Activated CD8-positive, alpha-beta T cell treated with anti-CD3 and anti-CD28 coated beads for 36 hours (primary cell): ENCODE measurements at regions not wholly inside any gene's neighbourhood (a gene's known extent, or its start where the extent isn't known, plus 50 kb on each side); places are given as distances from the start of the nearest gene placed in this dataset.

Source experiments
- ATAC-seq: fragments of 200-7000 bp; cut with Tn5 transposase; one replicate; pipeline ENCODE4 v1.10.0; 2021; ENCODE audit warnings: mild to moderate bottlenecking, moderate library complexity
- CTCF ChIA-PET: fragments of 350-600 bp; sonication (Branson Sonifier 250); formaldehyde crosslinking; loops from one replicate; lab custom pipeline; 2021; ENCODE audit warnings: antibody characterized with exemption; lab: Charles Lee
- POLR2A ChIA-PET: fragments of 350-600 bp; sonication (Branson Sonifier 250); formaldehyde crosslinking; loops from one replicate; lab custom pipeline; 2021; ENCODE audit warnings: antibody characterized with exemption; lab: Charles Lee
- DNase-seq: peaks from one replicate; pipeline ENCODE4 v3.0.0-alpha.2; 2020
- H3K27ac Mint-ChIP-seq: one replicate; pipeline ENCODE4 v1.8.0; 2021; ENCODE audit warnings: mild to moderate bottlenecking, mixed read lengths
- H3K27me3 Mint-ChIP-seq: one replicate; pipeline ENCODE4 v1.8.0; 2021; ENCODE audit warnings: mixed read lengths
- H3K36me3 Mint-ChIP-seq: one replicate; pipeline ENCODE4 v1.8.0; 2021; ENCODE audit warnings: low read depth, mixed read lengths
- H3K4me1 Mint-ChIP-seq: one replicate; pipeline ENCODE4 v1.8.0; 2021; ENCODE audit warnings: low read depth, mixed read lengths
- H3K4me3 Mint-ChIP-seq: one replicate; pipeline ENCODE4 v1.8.0; 2021; ENCODE audit warnings: mild to moderate bottlenecking, moderate library complexity, mixed read lengths
- H3K9me3 Mint-ChIP-seq: one replicate; pipeline ENCODE4 v1.8.0; 2021; ENCODE audit warnings: mixed read lengths
- CTCF ChIP-seq: fragments of 200-600 bp; IDR thresholded peaks from one replicate; pipeline ENCODE4 v1.8.0; 2022; ENCODE audit warnings: antibody characterized with exemption, mild to moderate bottlenecking
- intact Hi-C: fragments of 100-400 bp; cut with micrococcal nuclease; formaldehyde crosslinking; loops from one replicate; pipeline ENCODE4 v1.10.0; 2022

GRCh38 chr9:79446523-79447307 lies 125.0 kb upstream of the TLE4 start:
- no peaks in the 10 kb centered on the region for H3K4me1 Mint-ChIP-seq
- H3K27ac Mint-ChIP-seq, result no peak overlapping the region
- no peaks in the 10 kb centered on the region for H3K27me3 Mint-ChIP-seq
- intact Hi-C loops, result no loop called here
- no peaks in the 10 kb centered on the region for H3K36me3 Mint-ChIP-seq
- ChIA-PET CTCF (no interaction called here), POLR2A (no interaction called here)
- no peak overlapping the region for H3K4me3 Mint-ChIP-seq
- DNase-seq, result no peak
- ATAC-seq, result no peak
- no peak for TF ChIP-seq CTCF
- no peaks in the 10 kb centered on the region for H3K9me3 Mint-ChIP-seq

- Mint-ChIP-seq H3K4me3 (no peak overlapping the region), H3K36me3 (no peaks in the 10 kb centered on the region), H3K9me3 (no peaks in the 10 kb centered on the region), H3K27ac (no peak overlapping the region), H3K4me1 (no peaks in the 10 kb centered on the region), H3K27me3 (no peaks in the 10 kb centered on the region)
- intact Hi-C loops, result no loop called here
- ChIA-PET POLR2A (no interaction called here), CTCF (no interaction called here)
- DNase-seq, result no peak
- TF ChIP-seq CTCF, result no peak
- no peak for ATAC-seq
Observed at GRCh38 chr9:79447308-79447605, 124.5 kb upstream of the TLE4 start.

GRCh38 chr9:79447762-79448161 lies 124.0 kb upstream of the TLE4 start:
- TF ChIP-seq CTCF, result no peak
- H3K9me3 Mint-ChIP-seq, result no peaks in the 10 kb centered on the region
- ChIA-PET POLR2A (no interaction called here), CTCF (no interaction called here)
- H3K36me3 Mint-ChIP-seq, result no peaks in the 10 kb centered on the region
- no peak overlapping the region for H3K4me3 Mint-ChIP-seq
- H3K27me3 Mint-ChIP-seq, result no peaks in the 10 kb centered on the region
- DNase-seq, result no peak
- H3K27ac Mint-ChIP-seq, result no peak overlapping the region
- no peaks in the 10 kb centered on the region for H3K4me1 Mint-ChIP-seq
- ATAC-seq, result no peak
- intact Hi-C loops, result no loop called here

- no peak overlapping the region for H3K4me3 Mint-ChIP-seq
- CTCF ChIA-PET, result no interaction called here
Observed at GRCh38 chr9:79452265-79452664, 119.5 kb upstream of the TLE4 start.

More at GRCh38 chr9:79452265-79452664, 119.5 kb upstream of the TLE4 start:
- intact Hi-C loops, result no loop called here
- Mint-ChIP-seq H3K27ac (no peak overlapping the region), H3K27me3 (peaks cover 1% of the 10 kb centered on the region), H3K36me3 (no peaks in the 10 kb centered on the region), H3K4me1 (no peaks in the 10 kb centered on the region), H3K9me3 (no peaks in the 10 kb centered on the region)
- TF ChIP-seq CTCF, result no peak
- POLR2A ChIA-PET, result no interaction called here
- ATAC-seq (no peak), DNase-seq (no peak)
